ENCODE measurements at regions not wholly inside any gene's neighbourhood (a gene's known extent, or its start where the extent isn't known, plus 50 kb on each side); places are given as distances from the start of the nearest gene placed in this dataset.

DNA sequence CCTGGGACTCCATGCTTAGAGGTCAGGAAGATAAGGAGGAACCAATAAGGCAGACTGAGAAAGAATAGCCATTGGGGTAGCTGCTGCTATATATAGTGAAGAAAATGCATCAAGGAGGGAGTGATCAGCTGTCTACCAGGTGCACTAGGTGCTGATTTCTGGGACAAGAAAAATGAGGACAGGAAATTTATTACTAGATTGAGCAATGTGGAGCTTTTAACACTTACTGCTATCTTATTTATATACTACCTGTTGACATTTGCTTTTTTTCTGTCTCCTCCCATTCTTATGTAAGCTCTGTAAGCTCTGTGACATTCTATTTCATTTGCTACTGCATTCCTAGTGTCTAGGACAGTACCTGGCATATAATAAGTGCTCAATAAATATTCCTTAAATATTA, 53.7 kb upstream of the DHX40 start:
- H3K4me1 ChIP-seq (ENCODE audit: control extremely low read depth in 1 of 4, control insufficient read depth in 4 of 4, insufficient read depth in 4 of 4, low read length in 3 of 4) = peaks cover 0 to 3% (median 1%) of the 10 kb centered on the region in 4 experiments
- no peaks in the 10 kb centered on the region for H3K36me3 ChIP-seq (ENCODE audit: control insufficient read depth in 4 of 4, insufficient read depth in 4 of 4, low read length in 3 of 4)
- no peak overlapping the region for H3K4me3 ChIP-seq (ENCODE audit: control insufficient read depth in 1 of 7, extremely low read depth in 1 of 7, insufficient read depth in 4 of 7, low read depth in 2 of 7, low read length in 6 of 7)
- POLR2A ChIA-PET = no interaction called here
- H3K27me3 ChIP-seq (replicated peaks in 2 of 5; ENCODE audit: control insufficient read depth in 4 of 5, insufficient read depth in 5 of 5, low read length in 4 of 5) = no peaks in the 10 kb centered on the region
- no peaks in the 10 kb centered on the region for H3K9me3 ChIP-seq (ENCODE audit: control extremely low read depth in 1 of 5, control insufficient read depth in 4 of 5, insufficient read depth in 2 of 5, low read depth in 1 of 5, low read length in 4 of 5)
- CTCF ChIA-PET = interaction anchor here (0.6 to 1.6 kb wide), 5 partner anchors 10 to 76 kb away, joined by 3 to 6 read pairs (median 3); no protein-coding TSS in a partner anchor
- no peak for DNase-seq
- no peak overlapping the region for H3K27ac ChIP-seq (ENCODE audit: insufficient read depth in 1 of 2, low read depth in 1 of 2, low read length in 2 of 2, poor library complexity in 1 of 2, severe bottlenecking in 2 of 2)

DNA sequence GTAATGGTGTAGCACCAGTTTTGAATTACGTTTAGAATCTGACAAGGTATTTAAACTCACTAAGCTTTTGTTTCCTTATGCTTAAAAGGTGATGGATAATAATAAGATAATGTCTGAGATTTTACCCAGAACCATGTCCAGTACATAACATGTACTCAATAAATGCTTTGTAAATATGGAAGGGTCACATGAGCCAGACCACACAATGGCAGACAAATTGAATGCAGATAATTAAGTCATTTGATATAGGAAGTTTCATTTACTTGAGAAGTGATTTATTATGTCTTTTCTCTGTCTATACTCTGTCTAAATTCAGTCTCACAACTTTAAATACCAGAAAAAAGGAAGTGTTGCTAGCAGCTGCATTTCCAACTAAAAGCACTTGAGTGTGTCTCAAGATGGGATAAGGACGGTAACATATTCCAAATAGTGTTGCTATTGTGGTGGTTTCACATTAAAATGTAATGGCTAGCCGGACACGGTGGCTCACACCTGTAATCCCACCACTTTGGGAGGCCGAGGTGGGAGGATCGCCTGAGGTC, 52.5 kb upstream of the DHX40 start:
- H3K27ac ChIP-seq (ENCODE audit: insufficient read depth in 1 of 2, low read depth in 1 of 2, low read length in 2 of 2, poor library complexity in 1 of 2, severe bottlenecking in 2 of 2) = no peak overlapping the region
- peak in 2 of 3 donors; percentile 13 to 23 for DNase-seq
- no peaks in the 10 kb centered on the region for H3K36me3 ChIP-seq (ENCODE audit: control insufficient read depth in 4 of 4, insufficient read depth in 4 of 4, low read length in 3 of 4)
- no peaks in the 10 kb centered on the region for H3K9me3 ChIP-seq (ENCODE audit: control extremely low read depth in 1 of 5, control insufficient read depth in 4 of 5, insufficient read depth in 2 of 5, low read depth in 1 of 5, low read length in 4 of 5)
- H3K4me1 ChIP-seq (ENCODE audit: control extremely low read depth in 1 of 4, control insufficient read depth in 4 of 4, insufficient read depth in 4 of 4, low read length in 3 of 4) = peaks cover 0 to 3% (median 1%) of the 10 kb centered on the region in 4 experiments
- no peaks in the 10 kb centered on the region for H3K27me3 ChIP-seq (replicated peaks in 2 of 5; ENCODE audit: control insufficient read depth in 4 of 5, insufficient read depth in 5 of 5, low read length in 4 of 5)
- WGBS (ENCODE audit: insufficient coverage) = no CpG with 5 or more reads among the region's 6 CpGs
- no peak overlapping the region for H3K4me3 ChIP-seq (ENCODE audit: control insufficient read depth in 1 of 7, extremely low read depth in 1 of 7, insufficient read depth in 4 of 7, low read depth in 2 of 7, low read length in 6 of 7)
- POLR2A ChIA-PET = no interaction called here
- CTCF ChIA-PET = interaction anchor here (1.1 to 1.6 kb wide), 3 partner anchors 8 to 23 kb away, joined by 3 to 6 read pairs (median 4); no protein-coding TSS in a partner anchor

DNA sequence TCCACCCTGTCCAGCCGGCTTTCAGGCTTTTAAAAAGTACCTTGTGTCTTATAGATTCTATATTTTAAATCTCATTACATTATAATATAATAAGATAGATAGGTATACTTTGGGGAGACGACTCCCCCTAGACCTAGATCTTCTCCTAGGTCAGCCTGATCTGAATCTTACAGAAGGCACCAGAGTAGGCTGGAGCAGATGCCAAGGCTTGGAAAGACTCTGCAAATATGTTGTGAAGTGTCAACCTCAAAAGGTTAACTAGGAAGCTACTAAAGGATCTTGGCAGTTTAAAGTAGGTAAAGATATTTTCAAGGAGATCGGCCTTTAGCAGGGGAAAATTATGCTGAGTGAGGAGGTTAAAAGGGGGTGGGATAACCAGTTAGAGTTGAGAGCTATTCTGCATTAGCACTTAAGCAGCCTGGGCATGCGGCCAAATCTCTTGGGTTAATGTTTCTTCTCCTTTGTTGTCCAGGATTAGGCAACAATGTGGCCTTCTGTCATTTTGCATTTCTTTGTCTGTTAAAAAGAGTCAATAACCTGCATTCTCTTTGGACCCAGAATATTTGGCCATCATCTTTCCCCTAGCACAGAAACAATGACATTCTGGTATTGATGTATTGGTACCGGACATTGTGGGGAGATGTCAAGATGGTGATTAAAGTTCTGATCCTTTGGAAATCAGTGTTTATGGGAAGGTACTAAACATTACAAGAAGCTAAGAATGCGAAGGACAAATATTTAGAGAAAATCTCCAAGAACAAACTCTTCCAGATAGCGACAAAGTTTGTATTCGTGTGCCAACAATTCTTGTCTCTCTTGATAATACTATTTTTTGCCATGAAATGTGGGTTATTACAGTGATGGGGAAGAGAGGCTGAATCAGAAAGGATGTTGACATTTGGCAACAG, 51.2 kb upstream of the DHX40 start:
- ChIA-PET CTCF (interaction anchor here (0.7 kb wide), 1 partner anchor 16 kb away, joined by 3 read pairs; no protein-coding TSS in a partner anchor), POLR2A (no interaction called here)
- Histone ChIP-seq H3K27ac (ENCODE audit: insufficient read depth in 1 of 2, low read depth in 1 of 2, low read length in 2 of 2, poor library complexity in 1 of 2, severe bottlenecking in 2 of 2) (no peak overlapping the region), H3K9me3 (ENCODE audit: control extremely low read depth in 1 of 5, control insufficient read depth in 4 of 5, insufficient read depth in 2 of 5, low read depth in 1 of 5, low read length in 4 of 5) (no peaks in the 10 kb centered on the region), H3K27me3 (replicated peaks in 2 of 5; ENCODE audit: control insufficient read depth in 4 of 5, insufficient read depth in 5 of 5, low read length in 4 of 5) (no peaks in the 10 kb centered on the region), H3K4me1 (ENCODE audit: control extremely low read depth in 1 of 4, control insufficient read depth in 4 of 4, insufficient read depth in 4 of 4, low read length in 3 of 4) (peaks cover 0 to 3% (median 0%) of the 10 kb centered on the region in 4 experiments), H3K4me3 (ENCODE audit: control insufficient read depth in 1 of 7, extremely low read depth in 1 of 7, insufficient read depth in 4 of 7, low read depth in 2 of 7, low read length in 6 of 7) (no peak overlapping the region), H3K36me3 (ENCODE audit: control insufficient read depth in 4 of 4, insufficient read depth in 4 of 4, low read length in 3 of 4) (no peaks in the 10 kb centered on the region)
- 82% methylated on average over 5 of the region's 8 CpGs for WGBS (ENCODE audit: insufficient coverage)
- DNase-seq = peak; percentile 38 to 77 (median 71)

Data from common myeloid progenitor, CD34-positive (primary cell).